Hepatocyte (in vitro differentiated cells): ENCODE measurements at regions not wholly inside any gene's neighbourhood (a gene's known extent, or its start where the extent isn't known, plus 50 kb on each side); places are given as distances from the start of the nearest gene placed in this dataset.

Source experiments
- DNase-seq: peaks from one replicate; pipeline ENCODE4 v3.0.0-alpha.2; 2016; ENCODE audit warnings: low spot score
- H2AFZ ChIP-seq: fragments of 200-600 bp; sonication (generic); 2 replicates; pipeline ENCODE4 v1.6.0; 2016; ENCODE audit warnings: antibody characterized with exemption, mild to moderate bottlenecking
- H3K27ac ChIP-seq: fragments of 200-600 bp; sonication (generic); 2 replicates; pipeline ENCODE4 v1.5.1; 2016; ENCODE audit warnings: mild to moderate bottlenecking
- H3K27me3 ChIP-seq: fragments of 200-600 bp; sonication (generic); 2 replicates; pipeline ENCODE4 v1.6.1; 2016
- H3K36me3 ChIP-seq: fragments of 200-600 bp; sonication (generic); replicated peaks from 2 replicates; pipeline ENCODE4 v1.5.1; 2016; ENCODE audit warnings: low read depth; ENCODE audit not compliant: insufficient read depth
- H3K4me1 ChIP-seq: fragments of 200-600 bp; sonication (generic); 2 replicates; pipeline ENCODE4 v1.5.1; 2016; ENCODE audit warnings: mild to moderate bottlenecking, moderate library complexity; ENCODE audit not compliant: insufficient read depth
- H3K4me2 ChIP-seq: fragments of 200-600 bp; sonication (generic); 2 replicates; pipeline ENCODE4 v1.6.0; 2016
- H3K4me3 ChIP-seq: fragments of 200-600 bp; sonication (generic); 2 replicates; pipeline ENCODE4 v1.5.1; 2016; ENCODE audit warnings: mild to moderate bottlenecking
- H3K79me2 ChIP-seq: fragments of 200-600 bp; sonication (generic); 2 replicates; pipeline ENCODE4 v1.6.0; 2017; ENCODE audit warnings: mild to moderate bottlenecking
- H3K9me2 ChIP-seq: fragments of 200-600 bp; sonication (generic); replicated peaks from 2 replicates; pipeline ENCODE4 v1.6.0; 2017; ENCODE audit warnings: mild to moderate bottlenecking; ENCODE audit not compliant: insufficient read depth
- H3K9me3 ChIP-seq: fragments of 200-600 bp; sonication (generic); 2 replicates; pipeline ENCODE4 v1.5.1; 2016; ENCODE audit warnings: low read depth, mild to moderate bottlenecking
- H4K20me1 ChIP-seq: fragments of 200-600 bp; sonication (generic); 2 replicates; pipeline ENCODE4 v1.6.0; 2016; ENCODE audit warnings: mild to moderate bottlenecking; ENCODE audit not compliant: insufficient read depth, poor library complexity, severe bottlenecking
- CTCF ChIP-seq: fragments of 200-600 bp; sonication (generic); IDR thresholded peaks from 2 replicates; pipeline ENCODE4 v1.5.1; 2016; ENCODE audit warnings: antibody characterized with exemption, mild to moderate bottlenecking; ENCODE audit not compliant: poor library complexity
- EZH2 ChIP-seq: fragments of 200-600 bp; sonication (generic); IDR thresholded peaks from 2 replicates; pipeline ENCODE4 v1.6.1; 2016; ENCODE audit warnings: antibody characterized with exemption, mild to moderate bottlenecking, borderline replicate concordance
- EZH2phosphoT487 ChIP-seq: fragments of 200-600 bp; sonication (generic); IDR thresholded peaks from one replicate; pipeline ENCODE4 v1.6.1; 2018; ENCODE audit warnings: antibody characterized with exemption, mild to moderate bottlenecking, low read depth, moderate library complexity; ENCODE audit not compliant: unreplicated experiment, severe bottlenecking
- WGBS: methylation state at CpG from one replicate; pipeline ENCODE4 v1.1.6; 2016; ENCODE audit warnings: low lambda C conversion rate; ENCODE audit errors: missing lambda C conversion rate; 5-methylcytosine and 5-hydroxymethylcytosine counted together

DNA sequence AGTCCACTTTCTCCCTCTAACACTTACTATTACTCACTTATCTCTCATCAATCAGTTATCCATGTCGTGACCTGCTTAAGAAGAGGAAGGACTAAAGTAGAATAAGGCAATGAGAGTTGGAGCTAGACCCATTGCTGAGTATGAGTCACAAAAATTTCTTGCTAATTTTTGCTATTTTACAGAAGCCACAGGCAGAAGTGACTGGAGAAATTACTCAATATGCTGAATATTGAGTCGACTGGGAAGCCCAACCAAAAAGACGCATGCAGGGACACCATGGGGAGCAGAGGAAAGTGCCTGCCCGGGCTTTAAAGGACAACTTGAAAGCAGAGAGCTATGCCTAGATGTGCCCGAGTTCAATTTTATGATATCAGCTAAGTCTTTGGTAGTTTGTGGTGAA lies 115.4 kb upstream of the FOXG1 start:
- H3K4me2 ChIP-seq: no peak overlapping the region
- DNase-seq: no peak
- H3K9me2 ChIP-seq: no peaks in the 10 kb centered on the region
- H4K20me1 ChIP-seq: no peaks in the 10 kb centered on the region
- WGBS: 73% methylated on average over 5 of the region's 5 CpGs
- TF ChIP-seq EZH2: no peak
- TF ChIP-seq EZH2phosphoT487: no peak
- H2AFZ ChIP-seq: no peak overlapping the region
- H3K9me3 ChIP-seq: no peaks in the 10 kb centered on the region
- no peaks in the 10 kb centered on the region for H3K36me3 ChIP-seq
- no peaks in the 10 kb centered on the region for H3K27me3 ChIP-seq
- no peaks in the 10 kb centered on the region for H3K79me2 ChIP-seq
- H3K4me3 ChIP-seq: no peak overlapping the region
- H3K4me1 ChIP-seq: no peaks in the 10 kb centered on the region
- no peak overlapping the region for H3K27ac ChIP-seq

DNA sequence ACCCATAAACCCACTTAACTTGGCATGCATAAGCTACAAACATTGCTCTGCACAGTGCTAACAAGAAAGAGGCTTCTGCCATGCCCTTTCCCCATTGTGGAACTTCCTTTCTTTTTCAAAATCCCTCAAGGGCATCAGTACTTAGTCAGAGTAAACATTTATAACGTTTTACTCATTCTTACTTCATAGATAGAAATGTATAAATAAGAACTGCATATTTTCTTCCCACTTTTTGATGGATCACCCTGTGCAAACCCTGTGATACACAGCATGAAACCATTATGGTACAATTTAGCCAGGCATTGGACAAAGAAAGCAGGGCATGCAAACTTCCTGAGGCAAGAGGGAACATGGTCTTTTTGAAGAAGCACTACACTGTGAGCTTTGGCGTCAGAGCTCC lies 113.8 kb upstream of the FOXG1 start:
- H3K4me3 ChIP-seq: no peak overlapping the region
- H3K4me2 ChIP-seq: no peak overlapping the region
- H2AFZ ChIP-seq: no peak overlapping the region

GRCh38 chr14:28653521-28653920 lies 113.1 kb upstream of the FOXG1 start:
- no peaks in the 10 kb centered on the region for H3K9me2 ChIP-seq
- 92% methylated on average over 2 of the region's 2 CpGs for WGBS
- no peak for TF ChIP-seq EZH2
- no peak for TF ChIP-seq CTCF
- TF ChIP-seq EZH2phosphoT487: no peak
- no peaks in the 10 kb centered on the region for H3K9me3 ChIP-seq
- H3K36me3 ChIP-seq: no peaks in the 10 kb centered on the region
- H3K4me2 ChIP-seq: no peak overlapping the region
- H3K27ac ChIP-seq: no peak overlapping the region
- no peaks in the 10 kb centered on the region for H3K4me1 ChIP-seq
- no peak for DNase-seq
- H3K79me2 ChIP-seq: no peaks in the 10 kb centered on the region
- H2AFZ ChIP-seq: no peak overlapping the region
- no peaks in the 10 kb centered on the region for H4K20me1 ChIP-seq
- no peaks in the 10 kb centered on the region for H3K27me3 ChIP-seq
- H3K4me3 ChIP-seq: no peak overlapping the region

More for the DNA sequence above, 113.8 kb upstream of the FOXG1 start:
- no peaks in the 10 kb centered on the region for H3K4me1 ChIP-seq
- no peaks in the 10 kb centered on the region for H3K79me2 ChIP-seq
- DNase-seq: no peak
- H4K20me1 ChIP-seq: no peaks in the 10 kb centered on the region
- 32% methylated on average over 2 of the region's 2 CpGs for WGBS
- H3K36me3 ChIP-seq: no peaks in the 10 kb centered on the region
- TF ChIP-seq EZH2phosphoT487 (no peak), EZH2 (no peak), CTCF (no peak)
- no peaks in the 10 kb centered on the region for H3K9me3 ChIP-seq
- H3K9me2 ChIP-seq: no peaks in the 10 kb centered on the region
- H3K27ac ChIP-seq: no peak overlapping the region
- H3K27me3 ChIP-seq: no peaks in the 10 kb centered on the region

- 67% methylated on average over 1 of the region's 1 CpG for WGBS
- H3K4me1 ChIP-seq: no peaks in the 10 kb centered on the region
- no peaks in the 10 kb centered on the region for H3K9me2 ChIP-seq
- no peaks in the 10 kb centered on the region for H3K79me2 ChIP-seq
- no peak overlapping the region for H3K4me2 ChIP-seq
- H3K36me3 ChIP-seq: no peaks in the 10 kb centered on the region
- no peaks in the 10 kb centered on the region for H3K9me3 ChIP-seq
- H4K20me1 ChIP-seq: no peaks in the 10 kb centered on the region
- H3K4me3 ChIP-seq: no peak overlapping the region
- H3K27ac ChIP-seq: no peak overlapping the region
- H2AFZ ChIP-seq: no peak overlapping the region
- H3K27me3 ChIP-seq: no peaks in the 10 kb centered on the region
- no peak for TF ChIP-seq EZH2phosphoT487
- no peak for TF ChIP-seq EZH2
- TF ChIP-seq CTCF: no peak
- DNase-seq: no peak
These were observed 109.8 kb upstream of the FOXG1 start for GRCh38 chr14:28656704-28657255.
